OCI-M1 (cell line): ENCODE measurements at regions not wholly inside any gene's neighbourhood (a gene's known extent, or its start where the extent isn't known, plus 50 kb on each side); places are given as distances from the start of the nearest gene placed in this dataset.

Experiments
- DNase-seq: peaks from one replicate; lab custom pipeline; 2025; lab: John Stamatoyannopoulos, UW

- no peak for DNase-seq
Observed at GRCh38 chr2:119104414-119104813, 54.1 kb downstream of the C1QL2 start.

DNA sequence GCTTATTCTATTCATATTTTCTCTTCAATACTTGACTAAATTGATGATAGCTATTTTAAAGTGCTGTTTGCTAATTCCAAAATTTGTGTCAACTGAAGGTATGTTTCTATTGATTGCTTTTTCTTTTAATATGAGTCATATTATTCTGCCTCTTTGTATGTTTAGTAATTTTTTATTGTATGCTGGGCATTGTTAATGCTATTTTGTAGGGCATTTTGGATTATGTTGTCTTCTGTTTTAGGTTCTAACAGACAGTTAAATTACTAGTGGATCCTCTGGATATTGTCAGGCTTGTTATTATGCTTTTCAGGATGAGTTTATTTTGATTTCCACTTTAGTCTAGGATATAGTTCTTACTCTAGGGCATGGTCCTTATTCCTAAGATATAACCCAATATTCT, 55.6 kb downstream of the C1QL2 start:
- DNase-seq = no peak

DNA sequence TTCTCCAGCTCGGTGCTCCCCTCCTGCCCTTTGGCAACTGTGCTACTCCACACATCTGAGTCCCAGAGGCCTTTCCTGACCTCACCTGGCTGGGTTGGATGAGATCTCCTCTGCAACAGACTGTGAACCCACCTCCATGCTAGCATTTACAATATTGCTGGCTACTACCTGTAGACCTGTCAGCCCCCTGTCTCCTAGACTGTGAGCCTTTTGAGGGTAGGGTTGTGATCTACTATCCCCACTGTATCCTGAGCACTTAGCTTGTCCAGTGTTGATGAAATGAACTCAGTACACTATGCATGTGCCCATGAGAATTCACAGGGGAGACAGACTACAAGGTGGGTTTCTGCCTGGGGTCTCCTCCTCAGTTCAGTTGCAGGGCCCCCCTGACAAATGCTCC, 70.1 kb downstream of the C1QL2 start:
- no peak for DNase-seq

DNA sequence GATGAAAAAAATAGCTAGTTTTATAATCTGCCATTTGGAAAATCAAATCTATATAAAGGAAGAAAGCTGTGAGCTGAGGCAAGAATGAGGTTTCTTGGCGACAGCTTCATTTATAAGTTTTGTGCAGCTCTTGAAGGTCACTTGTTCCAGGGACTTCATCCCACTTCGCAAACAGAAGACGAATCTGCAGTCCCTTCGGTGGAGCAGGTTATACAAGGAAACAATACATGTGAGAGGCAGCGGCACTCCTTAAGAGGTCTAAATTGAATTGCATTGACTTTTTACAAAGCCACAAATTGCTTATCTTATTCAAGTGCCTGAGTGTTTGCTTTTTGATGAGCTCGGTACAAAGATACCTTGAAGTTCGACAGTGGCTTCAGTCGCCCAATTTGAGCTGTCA, 72.2 kb downstream of the C1QL2 start:
- DNase-seq = no peak

- DNase-seq = peak; percentile 18
Observed at GRCh38 chr2:119085613-119086012, 72.9 kb downstream of the C1QL2 start.

- DNase-seq = no peak
Observed at GRCh38 chr2:119083416-119083815, 75.1 kb downstream of the C1QL2 start.

DNA sequence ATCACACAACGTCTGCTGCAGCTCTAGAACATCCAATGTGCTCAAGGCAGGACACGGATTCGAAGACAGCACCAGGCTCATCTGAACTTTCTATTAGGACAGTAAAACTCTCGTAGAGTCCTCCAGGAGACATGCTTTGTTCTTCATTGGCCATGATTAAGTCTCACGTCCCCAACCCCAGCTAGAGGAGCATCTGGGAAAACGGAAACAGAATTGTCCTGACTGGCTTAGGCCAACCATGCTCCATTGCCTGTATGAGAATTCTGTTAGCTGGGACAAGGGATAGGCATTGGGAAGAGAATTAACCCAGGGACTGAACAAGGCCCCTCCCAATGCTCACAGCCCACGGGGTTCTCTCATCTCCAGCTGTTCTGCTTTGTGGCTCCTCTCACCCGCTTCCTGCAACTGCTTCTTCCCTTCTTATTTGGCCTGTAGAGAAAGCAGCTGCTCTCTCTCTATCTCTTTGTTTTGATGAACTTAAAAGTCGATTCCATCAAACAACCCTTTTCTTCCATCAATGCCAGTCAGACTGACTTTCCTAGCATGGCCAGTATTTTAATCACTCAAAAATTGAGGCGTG, 75.6 kb downstream of the C1QL2 start:
- no peak for DNase-seq

DNA sequence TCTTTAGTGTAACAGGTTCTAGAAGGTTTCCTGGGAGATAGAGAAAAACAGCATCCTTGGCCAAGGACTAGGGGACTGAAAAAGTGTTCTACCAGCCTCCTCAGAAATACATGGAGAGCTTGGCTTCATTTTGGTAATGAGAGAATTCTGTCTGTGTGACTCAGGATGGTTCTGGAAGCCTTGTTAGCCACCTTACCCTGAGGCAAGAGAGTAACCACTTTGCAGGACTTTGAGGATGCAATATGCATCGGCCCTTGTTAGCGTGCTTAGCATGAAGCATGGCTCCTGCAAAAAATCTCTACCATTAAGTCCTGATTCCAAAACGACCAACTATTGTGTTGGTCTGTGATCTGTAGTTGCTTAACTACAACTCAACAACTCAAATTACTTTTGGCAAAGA, 79.8 kb downstream of the C1QL2 start:
- no peak for DNase-seq

DNA sequence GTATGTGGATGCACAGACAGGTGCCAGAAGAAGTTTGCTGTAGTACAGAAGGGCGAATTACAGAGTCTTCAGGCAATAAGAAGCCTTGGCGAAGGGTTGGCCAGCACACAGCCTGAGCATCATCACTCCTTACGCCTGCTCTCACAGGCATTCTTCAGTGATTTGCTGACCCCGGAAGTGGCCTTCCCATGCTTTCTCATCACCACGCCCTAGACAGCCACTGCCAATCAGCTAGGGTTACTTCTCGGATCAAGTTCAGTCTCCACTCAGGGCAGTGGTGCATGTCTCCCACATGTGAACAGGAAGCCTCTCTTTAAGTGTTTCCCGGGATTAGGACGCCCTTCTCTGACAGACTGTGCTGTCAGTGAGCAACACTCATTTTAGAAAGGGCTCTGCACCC, 81.8 kb downstream of the C1QL2 start:
- DNase-seq = no peak

DNA sequence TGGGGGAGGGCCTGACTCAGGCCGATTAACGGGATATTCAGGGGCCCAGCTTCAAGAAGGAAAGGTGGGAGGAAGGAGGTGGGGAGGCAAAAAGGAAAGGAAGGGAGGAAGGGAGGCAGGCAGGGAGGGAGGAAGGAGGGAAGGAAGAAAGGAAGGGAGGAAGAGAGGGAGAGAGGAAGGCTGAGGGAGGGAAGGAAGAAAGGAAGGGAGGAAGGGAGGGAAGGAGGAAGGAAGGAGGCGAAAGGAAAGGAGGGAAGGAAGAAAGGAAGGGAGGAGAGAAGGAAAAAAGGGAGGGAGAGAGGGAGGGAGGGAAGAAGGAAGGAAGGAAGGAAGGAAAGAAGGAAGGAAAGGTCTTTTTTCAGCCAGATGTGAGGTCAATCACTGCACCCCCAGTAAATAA, 85.3 kb downstream of the C1QL2 start:
- DNase-seq = no peak

- no peak for DNase-seq
Observed at GRCh38 chr2:119071476-119071875, 87.1 kb downstream of the C1QL2 start.

GRCh38 chr2:119069781-119070180, 88.8 kb downstream of the C1QL2 start:
- DNase-seq = no peak

GRCh38 chr2:119068154-119068725, 90.3 kb downstream of the C1QL2 start:
- DNase-seq = no peak

GRCh38 chr2:119066272-119066804, 92.2 kb downstream of the C1QL2 start:
- DNase-seq = no peak

DNA sequence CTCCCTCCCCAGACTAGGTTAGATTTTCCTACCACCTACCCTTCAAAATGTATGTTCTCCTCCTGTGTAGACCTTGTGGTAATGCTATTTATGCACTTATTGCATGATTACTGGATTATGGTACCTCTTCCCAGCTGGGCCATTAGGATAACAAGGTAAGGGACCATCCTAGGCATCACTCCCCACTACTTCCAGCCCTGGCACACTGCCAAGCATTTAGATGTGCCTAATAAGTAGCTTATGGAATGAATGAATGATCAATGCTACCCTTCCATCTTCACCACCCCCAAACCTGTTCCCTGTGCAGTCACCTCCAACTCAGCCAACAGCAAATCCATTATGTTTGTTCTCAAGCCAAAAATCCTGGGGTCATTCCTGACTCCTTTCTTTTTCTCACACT, 93.4 kb downstream of the C1QL2 start:
- DNase-seq = no peak

- peak; percentile 28 for DNase-seq
Observed at GRCh38 chr2:119064567-119064966, 94.0 kb downstream of the C1QL2 start.

GRCh38 chr2:119063177-119063576, 95.4 kb downstream of the C1QL2 start:
- no peak for DNase-seq

- no peak for DNase-seq
Observed at GRCh38 chr2:119062652-119063051, 95.9 kb downstream of the C1QL2 start.

DNA sequence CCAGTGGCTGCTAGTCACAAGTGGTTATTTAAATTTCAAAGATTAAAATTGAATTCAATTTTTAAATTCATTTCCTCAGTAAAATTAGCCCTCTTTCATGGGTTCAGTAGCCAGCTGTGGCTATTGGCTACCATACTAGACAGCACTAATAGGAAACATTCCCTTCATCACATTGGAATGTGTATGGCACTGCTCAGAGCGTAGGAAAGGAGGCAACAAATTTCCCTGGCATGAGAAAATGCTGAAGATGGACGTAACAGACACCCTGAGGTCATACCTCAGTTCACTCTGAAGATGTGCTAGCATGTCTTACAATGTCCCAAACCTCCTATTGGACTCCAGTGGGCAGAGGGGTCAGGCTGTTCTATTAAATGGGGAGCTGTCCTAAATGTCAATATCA, 96.4 kb downstream of the C1QL2 start:
- DNase-seq = no peak

- DNase-seq = no peak
Observed at GRCh38 chr2:119059940-119060339, 98.6 kb downstream of the C1QL2 start.

GRCh38 chr2:119059287-119059686, 99.3 kb downstream of the C1QL2 start:
- no peak for DNase-seq

GRCh38 chr2:119053700-119054436, 104.7 kb downstream of the C1QL2 start:
- DNase-seq = no peak

GRCh38 chr2:119051263-119051662, 107.3 kb downstream of the C1QL2 start:
- DNase-seq = no peak
